ENCODE measurements at regions not wholly inside any gene's neighbourhood (a gene's known extent, or its start where the extent isn't known, plus 50 kb on each side); places are given as distances from the start of the nearest gene placed in this dataset.

- no peaks in the 10 kb centered on the region for H3K9me3 ChIP-seq (ENCODE audit: low read length)
- H3K79me2 ChIP-seq (ENCODE audit: insufficient read depth, low read length) = no peaks in the 10 kb centered on the region
Measured at GRCh38 chr14:84963518-84963917, 566.4 kb upstream of the FLRT2 start.

GRCh38 chr14:84965279-84965678, 564.7 kb upstream of the FLRT2 start:
- H4K20me1 ChIP-seq (ENCODE audit: insufficient read depth, low read length) = no peaks in the 10 kb centered on the region
- no peaks in the 10 kb centered on the region for H3K4me1 ChIP-seq (ENCODE audit: insufficient read depth, low read length, severe bottlenecking)
- TF ChIP-seq CTCF (IDR thresholded peaks at IDR 0.05; ENCODE audit: low read length) (no peak), EZH2 (IDR thresholded peaks at IDR 0.05; ENCODE audit: borderline replicate concordance, low read length) (no peak)
- no peaks in the 10 kb centered on the region for H3K36me3 ChIP-seq (ENCODE audit: insufficient read depth, low read length)
- no peaks in the 10 kb centered on the region for H3K9me2 ChIP-seq (ENCODE audit: low read depth, low read length)
- no peak overlapping the region for H3K4me2 ChIP-seq (ENCODE audit: low read length)
- no peak overlapping the region for H3K4me3 ChIP-seq (ENCODE audit: low read depth, low read length, poor library complexity, severe bottlenecking)
- no peaks in the 10 kb centered on the region for H3K9me3 ChIP-seq (ENCODE audit: low read length)
- H3K27me3 ChIP-seq (ENCODE audit: insufficient read depth, low read length) = no peaks in the 10 kb centered on the region
- H3K27ac ChIP-seq (ENCODE audit: low read depth, low read length, poor library complexity, severe bottlenecking) = no peak overlapping the region
- no peak overlapping the region for H2AFZ ChIP-seq (ENCODE audit: low read length)
- H3K9ac ChIP-seq (ENCODE audit: low read length) = no peak overlapping the region
- H3F3A ChIP-seq (ENCODE audit: insufficient read depth, low read length) = no peaks in the 10 kb centered on the region
- H3K79me2 ChIP-seq (ENCODE audit: insufficient read depth, low read length) = no peaks in the 10 kb centered on the region

More at GRCh38 chr14:84963518-84963917, 566.4 kb upstream of the FLRT2 start:
- Histone ChIP-seq H3K9ac (ENCODE audit: low read length) (no peak overlapping the region), H3K4me3 (ENCODE audit: low read depth, low read length, poor library complexity, severe bottlenecking) (no peak overlapping the region), H3K4me2 (ENCODE audit: low read length) (no peak overlapping the region), H3K9me2 (ENCODE audit: low read depth, low read length) (no peaks in the 10 kb centered on the region), H3K4me1 (ENCODE audit: insufficient read depth, low read length, severe bottlenecking) (no peaks in the 10 kb centered on the region), H3K27me3 (ENCODE audit: insufficient read depth, low read length) (no peaks in the 10 kb centered on the region), H2AFZ (ENCODE audit: low read length) (no peak overlapping the region), H3F3A (ENCODE audit: insufficient read depth, low read length) (no peaks in the 10 kb centered on the region), H3K27ac (ENCODE audit: low read depth, low read length, poor library complexity, severe bottlenecking) (no peak overlapping the region), H3K36me3 (ENCODE audit: insufficient read depth, low read length) (no peaks in the 10 kb centered on the region), H4K20me1 (ENCODE audit: insufficient read depth, low read length) (no peaks in the 10 kb centered on the region)
- TF ChIP-seq EZH2 (IDR thresholded peaks at IDR 0.05; ENCODE audit: borderline replicate concordance, low read length) (no peak), CTCF (IDR thresholded peaks at IDR 0.05; ENCODE audit: low read length) (no peak)

GRCh38 chr14:84969501-84969900, 560.4 kb upstream of the FLRT2 start:
- no peak overlapping the region for H3K4me3 ChIP-seq (ENCODE audit: low read depth, low read length, poor library complexity, severe bottlenecking)
- H2AFZ ChIP-seq (ENCODE audit: low read length) = no peak overlapping the region
- no peaks in the 10 kb centered on the region for H3K9me3 ChIP-seq (ENCODE audit: low read length)
- no peaks in the 10 kb centered on the region for H3K4me1 ChIP-seq (ENCODE audit: insufficient read depth, low read length, severe bottlenecking)
- H3K79me2 ChIP-seq (ENCODE audit: insufficient read depth, low read length) = no peaks in the 10 kb centered on the region
- no peak overlapping the region for H3K9ac ChIP-seq (ENCODE audit: low read length)
- no peaks in the 10 kb centered on the region for H3F3A ChIP-seq (ENCODE audit: insufficient read depth, low read length)
- H3K36me3 ChIP-seq (ENCODE audit: insufficient read depth, low read length) = no peaks in the 10 kb centered on the region
- H3K27ac ChIP-seq (ENCODE audit: low read depth, low read length, poor library complexity, severe bottlenecking) = no peak overlapping the region
- H4K20me1 ChIP-seq (ENCODE audit: insufficient read depth, low read length) = no peaks in the 10 kb centered on the region
- H3K4me2 ChIP-seq (ENCODE audit: low read length) = no peak overlapping the region
- H3K9me2 ChIP-seq (ENCODE audit: low read depth, low read length) = no peaks in the 10 kb centered on the region
- TF ChIP-seq CTCF (IDR thresholded peaks at IDR 0.05; ENCODE audit: low read length) = no peak
- no peak for TF ChIP-seq EZH2 (IDR thresholded peaks at IDR 0.05; ENCODE audit: borderline replicate concordance, low read length)
- H3K27me3 ChIP-seq (ENCODE audit: insufficient read depth, low read length) = no peaks in the 10 kb centered on the region
